ENCODE measurements at regions not wholly inside any gene's neighbourhood (a gene's known extent, or its start where the extent isn't known, plus 50 kb on each side); places are given as distances from the start of the nearest gene placed in this dataset.

GRCh38 chr12:128138125-128138524, 128.8 kb upstream of the TMEM132C start:
- TF ChIP-seq CTCF (IDR thresholded peaks at IDR 0.05) (no peak), EZH2 (IDR thresholded peaks at IDR 0.05; ENCODE audit: borderline replicate concordance, insufficient read depth, low read depth, low read length, poor library complexity, severe bottlenecking) (no peak)

Data from B cell (primary cell).